ENCODE measurements at regions not wholly inside any gene's neighbourhood (a gene's known extent, or its start where the extent isn't known, plus 50 kb on each side); places are given as distances from the start of the nearest gene placed in this dataset.

DNA sequence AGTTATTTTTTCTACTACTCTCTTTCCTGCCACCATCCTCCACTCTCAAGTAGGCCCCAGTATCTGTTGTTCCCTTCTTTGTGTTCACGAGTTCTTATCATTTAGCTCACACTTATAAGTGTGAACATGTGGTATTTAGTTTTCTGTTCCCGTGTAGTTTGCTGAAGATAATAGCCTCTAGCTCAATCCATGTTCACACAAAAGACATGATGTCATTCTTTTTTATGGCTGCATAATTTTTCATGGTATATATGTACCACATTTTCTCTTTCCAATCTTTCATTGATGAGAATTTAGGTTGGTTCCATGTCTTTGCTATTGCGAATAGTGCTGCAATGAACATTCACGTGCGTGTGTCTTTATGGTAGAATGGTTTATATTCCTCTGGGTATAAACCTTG lies 237.9 kb upstream of the FERMT1 start:
- H3K4me3 ChIP-seq (ENCODE audit: low read length): no peak overlapping the region
- intact Hi-C loops (cut with DNase I, micrococcal nuclease): no loop called here
- Mint-ChIP-seq H3K27ac (no peak overlapping the region), H3K4me1 (ENCODE audit: low read depth) (no peaks in the 10 kb centered on the region), H3K9me3 (peaks cover 3% of the 10 kb centered on the region), H3K36me3 (ENCODE audit: low read depth) (no peaks in the 10 kb centered on the region), H3K27me3 (no peaks in the 10 kb centered on the region), H3K4me3 (no peak overlapping the region)
- H3K36me3 ChIP-seq (ENCODE audit: insufficient read depth, low read length): no peaks in the 10 kb centered on the region
- no peaks in the 10 kb centered on the region for H3K4me1 ChIP-seq (ENCODE audit: insufficient read depth, low read length)
- CTCF ChIA-PET: no interaction called here
- no peak for TF ChIP-seq CTCF (IDR thresholded peaks at IDR 0.05)
- H3K9me3 ChIP-seq (ENCODE audit: control insufficient read depth in 1 of 2, insufficient read depth in 1 of 2, low read length in 2 of 2): peaks cover 0 to 7% of the 10 kb centered on the region in 2 experiments
- POLR2A ChIA-PET: no interaction called here
- no peak for DNase-seq
- no peaks in the 10 kb centered on the region for H3K27me3 ChIP-seq (ENCODE audit: control insufficient read depth in 1 of 2, insufficient read depth in 2 of 2, low read length in 2 of 2)
- no peak overlapping the region for H3K27ac ChIP-seq (ENCODE audit: low read depth in 1 of 2, low read length in 2 of 2)
- ATAC-seq (ENCODE audit: poor library complexity): no peak

DNA sequence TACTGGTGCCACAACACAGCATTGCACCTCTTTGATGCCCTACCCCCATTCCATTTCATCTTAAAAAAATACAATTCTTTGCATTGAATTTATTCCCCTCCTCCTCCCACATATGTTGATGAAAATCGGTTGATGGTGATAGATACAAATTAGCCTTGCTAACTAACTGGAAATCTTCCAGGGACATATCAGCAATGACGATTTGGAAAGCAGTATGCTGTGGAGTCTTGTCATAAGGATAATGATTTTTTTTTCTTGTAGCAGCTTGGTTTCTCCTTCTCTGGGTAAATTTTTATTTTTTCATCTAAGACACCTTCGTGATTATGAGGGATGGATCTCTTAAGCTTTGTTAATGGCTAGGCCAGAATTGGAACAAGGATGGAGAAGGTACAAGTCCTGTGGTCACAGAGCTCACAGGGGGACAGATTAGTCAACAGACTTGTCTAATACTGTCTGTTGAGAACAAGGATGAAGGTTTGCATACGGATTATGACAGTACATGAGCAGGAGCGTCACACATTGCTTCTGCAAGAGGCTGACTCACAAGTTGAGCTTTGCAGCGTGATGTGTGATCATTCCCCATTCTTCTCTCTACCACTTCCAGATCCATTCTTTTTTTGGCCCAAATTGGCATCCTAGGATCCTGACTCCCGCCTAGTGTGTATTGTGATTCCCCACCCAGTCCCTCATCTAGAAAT lies 233.1 kb upstream of the FERMT1 start:
- H3K27me3 Mint-ChIP-seq: no peaks in the 10 kb centered on the region
- Histone ChIP-seq H3K9me3 (ENCODE audit: control insufficient read depth in 1 of 2, insufficient read depth in 1 of 2, low read length in 2 of 2) (peaks cover 0 to 3% of the 10 kb centered on the region in 2 experiments), H3K4me3 (ENCODE audit: low read length) (no peak overlapping the region), H3K27ac (ENCODE audit: low read depth in 1 of 2, low read length in 2 of 2) (no peak overlapping the region), H3K27me3 (ENCODE audit: control insufficient read depth in 1 of 2, insufficient read depth in 2 of 2, low read length in 2 of 2) (no peaks in the 10 kb centered on the region), H3K36me3 (ENCODE audit: insufficient read depth, low read length) (no peaks in the 10 kb centered on the region), H3K4me1 (ENCODE audit: insufficient read depth, low read length) (no peaks in the 10 kb centered on the region)
- CTCF ChIA-PET: no interaction called here
- H3K9me3 Mint-ChIP-seq: peaks cover 3% of the 10 kb centered on the region
- no peaks in the 10 kb centered on the region for H3K36me3 Mint-ChIP-seq (ENCODE audit: low read depth)
- intact Hi-C loops (cut with DNase I, micrococcal nuclease): no loop called here
- no peak overlapping the region for H3K4me3 Mint-ChIP-seq
- no peak overlapping the region for H3K27ac Mint-ChIP-seq
- DNase-seq: no peak
- H3K4me1 Mint-ChIP-seq (ENCODE audit: low read depth): no peaks in the 10 kb centered on the region
- TF ChIP-seq CTCF (IDR thresholded peaks at IDR 0.05): no peak
- no peak for ATAC-seq (ENCODE audit: poor library complexity)
- POLR2A ChIA-PET: no interaction called here

DNA sequence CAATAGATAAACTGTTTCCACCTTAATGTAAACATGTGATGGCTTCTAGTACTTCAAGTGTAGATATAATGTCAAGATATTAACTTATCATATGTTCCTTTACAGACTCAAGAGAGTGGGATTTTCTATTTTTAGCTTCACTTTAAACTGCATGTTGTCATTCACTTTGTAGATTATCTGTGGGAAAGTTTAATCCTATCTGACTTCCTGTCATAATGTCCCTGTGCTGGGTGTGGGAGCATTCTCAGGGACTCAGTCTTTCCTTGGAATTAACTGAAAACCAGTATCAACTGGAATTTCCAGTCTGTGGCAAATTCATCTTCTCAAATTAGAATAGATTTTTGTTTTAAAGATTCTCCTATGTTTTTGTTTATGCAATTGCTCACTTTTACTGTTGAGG lies 226.1 kb upstream of the FERMT1 start:
- POLR2A ChIA-PET: no interaction called here
- Mint-ChIP-seq H3K27ac (no peak overlapping the region), H3K27me3 (no peaks in the 10 kb centered on the region), H3K4me1 (ENCODE audit: low read depth) (no peaks in the 10 kb centered on the region), H3K4me3 (no peak overlapping the region), H3K36me3 (ENCODE audit: low read depth) (no peaks in the 10 kb centered on the region), H3K9me3 (no peaks in the 10 kb centered on the region)
- no peaks in the 10 kb centered on the region for H3K27me3 ChIP-seq (ENCODE audit: control insufficient read depth in 1 of 2, insufficient read depth in 2 of 2, low read length in 2 of 2)
- TF ChIP-seq CTCF (IDR thresholded peaks at IDR 0.05): no peak
- intact Hi-C loops (cut with DNase I, micrococcal nuclease): no loop called here
- peaks cover 0 to 2% of the 10 kb centered on the region in 2 experiments for H3K9me3 ChIP-seq (ENCODE audit: control insufficient read depth in 1 of 2, insufficient read depth in 1 of 2, low read length in 2 of 2)
- ATAC-seq (ENCODE audit: poor library complexity) (no peak), DNase-seq (no peak)
- no peak overlapping the region for H3K27ac ChIP-seq (ENCODE audit: low read depth in 1 of 2, low read length in 2 of 2)
- no peaks in the 10 kb centered on the region for H3K36me3 ChIP-seq (ENCODE audit: insufficient read depth, low read length)
- H3K4me3 ChIP-seq (ENCODE audit: low read length): no peak overlapping the region
- CTCF ChIA-PET: no interaction called here
- H3K4me1 ChIP-seq (ENCODE audit: insufficient read depth, low read length): no peaks in the 10 kb centered on the region
